ENCODE measurements at regions not wholly inside any gene's neighbourhood (a gene's known extent, or its start where the extent isn't known, plus 50 kb on each side); places are given as distances from the start of the nearest gene placed in this dataset.
"Not testable (repeated sequence)": the region's sequence is repeated elsewhere in the genome, so short reads cannot be mapped to it uniquely, and the experiment has no call there.

DNA sequence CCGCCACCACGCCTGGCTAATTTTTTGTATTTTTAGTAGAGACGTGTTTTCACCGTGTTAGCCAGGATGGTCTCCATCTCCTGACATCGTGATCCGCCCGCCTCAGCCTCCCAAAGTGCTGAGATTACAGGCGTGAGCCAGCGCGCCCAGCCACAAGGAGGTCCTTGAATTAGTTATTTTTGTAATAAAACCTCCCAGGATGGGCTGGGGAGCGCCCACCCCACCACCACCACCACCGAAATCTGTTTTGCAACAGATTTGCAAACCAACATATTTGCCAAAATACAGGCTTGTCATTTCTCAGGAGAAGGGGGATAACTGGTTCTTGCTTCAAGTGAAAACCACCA lies 151.7 kb downstream of the ADSS2 start:
- TF ChIP-seq CTCF, POLR2A (IDR thresholded peaks at IDR 0.05): not testable (repeated sequence)
